ENCODE measurements at regions not wholly inside any gene's neighbourhood (a gene's known extent, or its start where the extent isn't known, plus 50 kb on each side); places are given as distances from the start of the nearest gene placed in this dataset.
"Not testable (repeated sequence)": the region's sequence is repeated elsewhere in the genome, so short reads cannot be mapped to it uniquely, and the experiment has no call there.

GRCh38 chr5:72600391-72600981 lies 93.3 kb upstream of the ZNF366 start:
- no peak for DNase-seq
- no peaks in the 10 kb centered on the region for H3K36me3 Mint-ChIP-seq
- H3K4me3 Mint-ChIP-seq = no peak overlapping the region
- peaks cover 2% of the 10 kb centered on the region for H3K27me3 Mint-ChIP-seq
- no peak overlapping the region for H3K27ac Mint-ChIP-seq
- H3K4me1 Mint-ChIP-seq = peaks cover 5% of the 10 kb centered on the region
- peaks cover 2% of the 10 kb centered on the region for H3K9me3 Mint-ChIP-seq
- no peak for ATAC-seq (ENCODE audit: low read depth)
- POLR2A ChIA-PET = no interaction called here

- Mint-ChIP-seq H3K4me1 (peaks cover 5% of the 10 kb centered on the region), H3K9me3 (peaks cover 2% of the 10 kb centered on the region), H3K27me3 (no peaks in the 10 kb centered on the region), H3K4me3 (no peak overlapping the region), H3K36me3 (no peaks in the 10 kb centered on the region), H3K27ac (no peak overlapping the region)
- no peak for DNase-seq
- no peak for ATAC-seq (ENCODE audit: low read depth)
- POLR2A ChIA-PET = no interaction called here
These were observed 92.5 kb upstream of the ZNF366 start for GRCh38 chr5:72599519-72600370.

DNA sequence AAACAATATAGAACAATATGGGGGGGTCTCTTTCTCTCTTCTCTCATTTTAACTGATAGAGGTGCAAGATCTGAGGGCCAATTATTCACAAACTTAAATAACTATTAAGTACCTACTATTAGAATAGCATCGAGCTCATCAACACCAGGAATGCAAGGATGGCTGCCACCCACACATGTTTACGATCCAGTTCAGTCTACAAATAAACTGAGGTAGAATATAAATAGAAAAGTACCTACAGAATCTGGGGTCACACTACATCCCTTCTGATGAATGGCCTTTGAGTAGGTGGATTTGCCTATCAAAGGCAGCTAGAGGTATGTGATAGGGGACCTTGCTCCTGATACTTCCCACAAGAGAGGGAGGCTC lies 91.8 kb upstream of the ZNF366 start:
- H3K4me1 Mint-ChIP-seq = peaks cover 5% of the 10 kb centered on the region
- POLR2A ChIA-PET = no interaction called here
- DNase-seq = no peak
- peaks cover 2% of the 10 kb centered on the region for H3K9me3 Mint-ChIP-seq
- no peaks in the 10 kb centered on the region for H3K27me3 Mint-ChIP-seq
- no peak overlapping the region for H3K27ac Mint-ChIP-seq
- ATAC-seq (ENCODE audit: low read depth) = no peak
- no peaks in the 10 kb centered on the region for H3K36me3 Mint-ChIP-seq
- no peak overlapping the region for H3K4me3 Mint-ChIP-seq

DNA sequence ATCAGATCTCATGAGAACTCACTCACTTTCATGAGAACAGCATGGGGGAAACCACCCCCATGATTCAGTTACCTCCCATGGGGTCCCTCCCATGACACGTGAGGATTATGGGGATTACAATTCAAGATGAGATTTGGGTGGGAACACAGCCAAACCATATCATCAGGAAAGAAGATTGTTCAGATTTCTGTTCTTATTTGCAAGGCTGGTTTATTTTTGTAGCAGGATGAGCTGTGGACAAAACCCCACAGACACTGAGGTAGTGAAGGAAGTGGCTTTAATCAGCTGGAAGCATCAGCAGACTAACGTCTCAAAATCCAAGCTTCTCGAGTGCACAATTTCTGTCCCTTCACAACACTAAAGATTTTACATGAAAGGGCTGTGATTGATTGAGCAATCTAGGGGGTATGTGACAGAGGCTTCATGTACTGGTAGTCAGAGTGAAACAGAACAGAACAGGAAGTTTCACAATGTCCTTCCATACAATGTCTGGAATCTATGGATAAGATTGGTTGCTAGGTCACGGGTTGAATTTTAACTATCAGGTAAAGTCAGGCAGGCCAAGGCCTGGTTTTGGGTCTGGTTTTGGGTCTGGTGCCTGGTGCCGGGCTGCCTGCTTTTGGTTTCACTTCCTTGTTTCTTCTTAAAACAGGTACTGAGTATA lies 91.3 kb upstream of the ZNF366 start:
- Mint-ChIP-seq H3K4me1 (peaks cover 5% of the 10 kb centered on the region), H3K36me3 (no peaks in the 10 kb centered on the region), H3K9me3 (peaks cover 2% of the 10 kb centered on the region), H3K4me3 (no peak overlapping the region), H3K27ac (no peak overlapping the region), H3K27me3 (no peaks in the 10 kb centered on the region)
- no peak for ATAC-seq (ENCODE audit: low read depth)
- POLR2A ChIA-PET = no interaction called here
- no peak for DNase-seq

- no peak for DNase-seq
- Mint-ChIP-seq H3K4me3 (no peak overlapping the region), H3K27ac (no peak overlapping the region), H3K9me3 (peaks cover 2% of the 10 kb centered on the region), H3K4me1 (peaks cover 5% of the 10 kb centered on the region), H3K27me3 (peaks cover 3% of the 10 kb centered on the region), H3K36me3 (no peaks in the 10 kb centered on the region)
- no peak for ATAC-seq (ENCODE audit: low read depth)
- POLR2A ChIA-PET = no interaction called here
These were observed 90.3 kb upstream of the ZNF366 start for GRCh38 chr5:72597456-72597948.

- POLR2A ChIA-PET = no interaction called here
- no peak for ATAC-seq (ENCODE audit: low read depth)
- Mint-ChIP-seq H3K4me1 (peaks cover 5% of the 10 kb centered on the region), H3K27me3 (peaks cover 4% of the 10 kb centered on the region), H3K9me3 (peaks cover 2% of the 10 kb centered on the region), H3K4me3 (no peak overlapping the region), H3K36me3 (no peaks in the 10 kb centered on the region), H3K27ac (no peak overlapping the region)
- no peak for DNase-seq
These were observed 89.7 kb upstream of the ZNF366 start for GRCh38 chr5:72596956-72597355.

- H3K36me3 Mint-ChIP-seq = no peaks in the 10 kb centered on the region
- H3K27ac Mint-ChIP-seq = no peak overlapping the region
- no peak for ATAC-seq (ENCODE audit: low read depth)
- H3K27me3 Mint-ChIP-seq = peaks cover 4% of the 10 kb centered on the region
- POLR2A ChIA-PET = no interaction called here
- H3K9me3 Mint-ChIP-seq = no peaks in the 10 kb centered on the region
- no peak for DNase-seq
- H3K4me1 Mint-ChIP-seq = no peaks in the 10 kb centered on the region
- no peak overlapping the region for H3K4me3 Mint-ChIP-seq
These were observed 81.4 kb upstream of the ZNF366 start for GRCh38 chr5:72588640-72589039.

GRCh38 chr5:72587661-72588308 lies 80.6 kb upstream of the ZNF366 start:
- H3K4me3 Mint-ChIP-seq = no peak overlapping the region
- peaks cover 2% of the 10 kb centered on the region for H3K9me3 Mint-ChIP-seq
- H3K36me3 Mint-ChIP-seq = no peaks in the 10 kb centered on the region
- DNase-seq (no peak), ATAC-seq (ENCODE audit: low read depth) (no peak)
- POLR2A ChIA-PET = no interaction called here
- peaks cover 5% of the 10 kb centered on the region for H3K27me3 Mint-ChIP-seq
- no peak overlapping the region for H3K27ac Mint-ChIP-seq
- H3K4me1 Mint-ChIP-seq = no peaks in the 10 kb centered on the region

- H3K27me3 Mint-ChIP-seq = peaks cover 2% of the 10 kb centered on the region
- DNase-seq = no peak
- no peak for ATAC-seq (ENCODE audit: low read depth)
- no peaks in the 10 kb centered on the region for H3K36me3 Mint-ChIP-seq
- no peak overlapping the region for H3K4me3 Mint-ChIP-seq
- POLR2A ChIA-PET = no interaction called here
- no peak overlapping the region for H3K27ac Mint-ChIP-seq
- no peaks in the 10 kb centered on the region for H3K4me1 Mint-ChIP-seq
- H3K9me3 Mint-ChIP-seq = peaks cover 4% of the 10 kb centered on the region
These were observed 79.7 kb upstream of the ZNF366 start for GRCh38 chr5:72586788-72587530.

GRCh38 chr5:72584466-72584865 lies 77.3 kb upstream of the ZNF366 start:
- peaks cover 2% of the 10 kb centered on the region for H3K27me3 Mint-ChIP-seq
- DNase-seq = no peak
- no peak overlapping the region for H3K4me3 Mint-ChIP-seq
- ATAC-seq (ENCODE audit: low read depth) = no peak
- no peaks in the 10 kb centered on the region for H3K4me1 Mint-ChIP-seq
- H3K27ac Mint-ChIP-seq = no peak overlapping the region
- no peaks in the 10 kb centered on the region for H3K36me3 Mint-ChIP-seq
- POLR2A ChIA-PET = no interaction called here
- peaks cover 4% of the 10 kb centered on the region for H3K9me3 Mint-ChIP-seq

DNA sequence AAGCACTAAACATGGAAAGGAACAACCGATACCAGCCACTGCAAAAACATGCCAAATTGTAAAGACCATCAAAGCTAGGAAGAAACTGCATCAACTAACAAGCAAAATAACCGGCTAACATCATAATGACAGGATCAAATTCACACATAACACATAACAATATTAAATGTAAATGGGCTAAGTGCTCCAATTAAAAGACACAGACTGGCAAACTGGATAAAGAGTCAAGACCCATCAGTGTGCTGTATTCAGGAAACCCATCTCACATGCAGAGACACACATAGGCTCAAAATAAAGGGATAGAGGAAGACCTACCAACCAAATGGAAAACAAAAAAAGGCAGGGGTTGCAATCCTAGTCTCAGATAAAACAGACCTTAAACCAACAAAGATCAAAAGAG lies 72.1 kb upstream of the ZNF366 start:
- peaks cover 12% of the 10 kb centered on the region for H3K9me3 Mint-ChIP-seq
- H3K4me3 Mint-ChIP-seq; DNase-seq; ATAC-seq (ENCODE audit: low read depth); H3K36me3 Mint-ChIP-seq; H3K27me3 Mint-ChIP-seq; H3K4me1 Mint-ChIP-seq; H3K27ac Mint-ChIP-seq; POLR2A ChIA-PET: not testable (repeated sequence)

- H3K9me3 Mint-ChIP-seq = peaks cover 5% of the 10 kb centered on the region
- ATAC-seq (ENCODE audit: low read depth) = no peak
- no peak overlapping the region for H3K27ac Mint-ChIP-seq
- no peak overlapping the region for H3K4me3 Mint-ChIP-seq
- peaks cover 22% of the 10 kb centered on the region for H3K27me3 Mint-ChIP-seq
- no peaks in the 10 kb centered on the region for H3K36me3 Mint-ChIP-seq
- DNase-seq = no peak
- POLR2A ChIA-PET = no interaction called here
- no peaks in the 10 kb centered on the region for H3K4me1 Mint-ChIP-seq
These were observed 65.1 kb upstream of the ZNF366 start for GRCh38 chr5:72572236-72572765.

GRCh38 chr5:72569408-72569944 lies 62.3 kb upstream of the ZNF366 start:
- Mint-ChIP-seq H3K36me3 (no peaks in the 10 kb centered on the region), H3K27ac (no peak overlapping the region), H3K4me3 (no peak overlapping the region), H3K4me1 (no peaks in the 10 kb centered on the region), H3K27me3 (peaks cover 23% of the 10 kb centered on the region), H3K9me3 (peaks cover 2% of the 10 kb centered on the region)
- POLR2A ChIA-PET = no interaction called here
- DNase-seq (no peak), ATAC-seq (ENCODE audit: low read depth) (no peak)

Measured in activated naive CD8-positive, alpha-beta T cell treated with anti-CD3 and anti-CD28 coated beads, Interleukin-2, amount 10 ng/mL, durations not matched to agents 7 days and 5 days (primary cell).